ENCODE measurements at regions not wholly inside any gene's neighbourhood (a gene's known extent, or its start where the extent isn't known, plus 50 kb on each side); places are given as distances from the start of the nearest gene placed in this dataset.

DNA sequence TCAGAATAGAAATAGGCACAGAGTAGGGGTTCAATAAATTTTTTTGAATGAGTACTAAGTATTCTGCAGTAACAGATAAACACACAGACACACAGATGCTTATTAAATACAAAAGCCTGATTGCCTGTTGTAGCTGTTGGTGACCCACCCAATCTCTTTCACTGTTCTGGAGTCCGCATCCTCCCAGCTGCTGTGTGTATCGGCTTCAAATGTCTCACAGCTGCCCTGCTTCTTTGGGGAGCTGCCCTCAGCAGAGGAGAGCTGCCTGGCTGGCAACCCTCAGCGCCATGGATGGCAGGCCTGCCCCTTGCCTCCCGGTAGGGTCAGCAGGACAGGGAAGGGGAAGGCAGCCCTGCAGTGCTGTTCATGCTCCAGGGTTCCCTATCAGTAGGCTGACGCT is 50.5 kb upstream of the PRNP start:
- TF ChIP-seq, protein P1, sequence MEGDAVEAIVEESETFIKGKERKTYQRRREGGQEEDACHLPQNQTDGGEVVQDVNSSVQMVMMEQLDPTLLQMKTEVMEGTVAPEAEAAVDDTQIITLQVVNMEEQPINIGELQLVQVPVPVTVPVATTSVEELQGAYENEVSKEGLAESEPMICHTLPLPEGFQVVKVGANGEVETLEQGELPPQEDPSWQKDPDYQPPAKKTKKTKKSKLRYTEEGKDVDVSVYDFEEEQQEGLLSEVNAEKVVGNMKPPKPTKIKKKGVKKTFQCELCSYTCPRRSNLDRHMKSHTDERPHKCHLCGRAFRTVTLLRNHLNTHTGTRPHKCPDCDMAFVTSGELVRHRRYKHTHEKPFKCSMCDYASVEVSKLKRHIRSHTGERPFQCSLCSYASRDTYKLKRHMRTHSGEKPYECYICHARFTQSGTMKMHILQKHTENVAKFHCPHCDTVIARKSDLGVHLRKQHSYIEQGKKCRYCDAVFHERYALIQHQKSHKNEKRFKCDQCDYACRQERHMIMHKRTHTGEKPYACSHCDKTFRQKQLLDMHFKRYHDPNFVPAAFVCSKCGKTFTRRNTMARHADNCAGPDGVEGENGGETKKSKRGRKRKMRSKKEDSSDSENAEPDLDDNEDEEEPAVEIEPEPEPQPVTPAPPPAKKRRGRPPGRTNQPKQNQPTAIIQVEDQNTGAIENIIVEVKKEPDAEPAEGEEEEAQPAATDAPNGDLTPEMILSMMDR (IDR thresholded peaks at IDR 0.05; ENCODE audit: insufficient read depth, low read length, poor library complexity, severe bottlenecking), result no peak
- no peak for TF ChIP-seq EZH2phosphoT487 (conservative IDR thresholded peaks at IDR 0.05; ENCODE audit: low read length)

Measured in SU-DHL-6 (cell line).